ENCODE measurements at regions not wholly inside any gene's neighbourhood (a gene's known extent, or its start where the extent isn't known, plus 50 kb on each side); places are given as distances from the start of the nearest gene placed in this dataset.
"Not testable (repeated sequence)": the region's sequence is repeated elsewhere in the genome, so short reads cannot be mapped to it uniquely, and the experiment has no call there.

DNA sequence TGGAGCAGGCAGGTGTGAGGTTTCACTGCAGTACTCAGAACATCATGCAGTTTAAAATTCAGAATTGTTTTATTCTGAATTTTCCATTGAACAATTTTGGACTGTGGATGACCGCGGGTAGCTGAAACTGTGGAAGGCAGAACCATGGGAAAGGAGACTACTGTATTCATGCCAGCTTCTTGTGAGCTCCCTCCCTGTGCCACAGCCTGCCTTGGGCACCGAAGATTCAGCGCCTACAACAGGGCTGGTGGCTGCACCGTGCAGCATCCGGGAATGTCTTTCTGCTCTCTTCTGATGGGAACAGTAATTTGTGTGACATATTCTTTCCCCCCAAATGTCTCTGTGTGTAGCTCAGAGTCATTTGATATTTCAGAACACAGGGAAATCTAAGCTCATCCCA is 118.5 kb upstream of the NKX1-1 start:
- no peak for DNase-seq

DNA sequence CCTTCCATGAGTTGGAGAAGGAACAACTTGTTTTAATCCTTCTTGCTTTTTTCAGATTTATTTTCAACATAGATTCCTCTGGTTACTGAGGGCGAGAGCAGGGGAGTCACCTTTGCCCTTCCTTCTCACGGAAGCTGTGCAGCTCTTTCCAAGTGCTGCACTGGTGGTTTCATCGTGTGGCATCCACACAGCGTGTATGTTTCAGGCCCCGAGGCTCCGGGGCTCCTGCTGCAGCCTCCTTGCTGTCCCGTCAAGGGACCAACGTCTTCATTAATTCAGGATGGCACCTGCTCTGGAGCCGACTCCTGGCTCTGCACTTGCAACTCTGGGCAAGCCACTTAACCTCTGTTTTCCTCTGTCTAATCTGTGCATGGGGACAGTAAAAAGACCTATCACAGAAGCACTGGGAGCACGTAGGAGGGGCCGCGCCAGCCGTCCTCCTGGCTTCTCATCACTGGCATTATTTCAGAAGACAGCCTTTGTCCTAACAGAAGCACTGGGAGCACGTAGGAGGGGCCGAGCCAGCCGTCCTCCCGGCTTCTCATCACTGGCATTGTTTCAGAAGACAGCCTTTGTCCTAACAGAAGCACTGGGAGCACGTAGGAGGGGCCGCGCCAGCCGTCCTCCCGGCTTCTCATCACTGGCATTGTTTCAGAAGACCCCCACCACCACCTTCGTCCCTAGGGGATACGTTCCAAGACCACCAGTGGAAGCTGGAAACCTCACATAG is 117.8 kb upstream of the NKX1-1 start:
- no peak for DNase-seq

DNA sequence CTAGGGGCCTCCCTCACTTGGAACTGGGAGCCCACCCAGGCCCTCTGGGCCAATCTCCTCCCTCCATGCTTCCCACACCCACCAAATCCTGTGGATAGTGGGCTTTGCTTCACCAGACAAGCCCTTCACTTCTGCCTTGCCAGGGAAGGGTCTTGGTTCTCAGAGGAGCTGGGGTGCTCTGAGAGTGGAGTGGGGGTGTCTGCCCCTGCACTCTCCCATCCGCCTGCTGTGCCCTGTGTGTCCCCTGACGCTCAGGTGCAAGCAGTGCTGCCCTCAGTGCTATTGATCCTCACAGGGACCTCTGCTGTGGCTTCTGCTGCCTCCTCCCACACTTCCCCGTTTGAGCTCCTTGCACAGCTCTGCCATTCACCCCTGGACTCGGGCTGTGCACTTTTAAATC is 117.3 kb upstream of the NKX1-1 start:
- no peak for DNase-seq

DNA sequence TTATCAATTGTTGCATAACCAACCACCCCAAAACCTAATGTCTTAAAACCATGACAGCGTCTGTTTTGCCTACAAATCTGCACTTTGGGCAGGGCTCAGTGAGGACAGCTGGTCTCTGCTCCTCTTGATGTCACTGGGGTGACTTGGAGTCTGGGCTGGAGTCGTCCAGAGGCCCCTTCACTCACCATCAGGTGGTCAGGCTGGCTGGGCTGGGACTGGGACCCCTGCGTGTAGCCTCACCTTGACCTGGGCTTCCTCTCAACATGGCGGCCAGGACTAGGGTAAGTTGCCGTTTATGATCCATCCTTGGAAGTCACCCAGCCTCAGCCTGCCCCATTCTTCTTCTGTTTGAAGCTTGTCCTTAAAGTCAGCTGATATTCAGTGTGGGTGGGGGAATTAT is 116.8 kb upstream of the NKX1-1 start:
- no peak for DNase-seq

DNA sequence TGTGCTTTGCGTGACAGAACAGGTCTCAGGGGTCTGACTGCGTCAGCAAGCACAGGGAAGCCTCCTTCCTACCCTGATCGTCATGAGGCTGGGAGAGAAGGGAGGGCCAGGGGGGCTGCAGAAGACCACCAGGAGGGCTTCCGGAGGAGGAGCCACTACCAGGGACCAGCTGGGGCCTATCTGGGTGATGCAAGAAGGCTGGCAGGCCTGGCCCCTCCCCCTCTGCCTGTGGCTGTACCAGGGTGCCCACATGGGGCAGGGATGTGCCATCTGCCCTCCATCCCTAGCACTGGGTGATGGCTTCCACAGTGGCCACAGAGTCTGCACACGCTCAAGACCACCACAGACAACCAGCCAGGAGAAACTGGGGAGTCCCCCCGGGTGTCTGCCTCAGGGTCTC is 116.4 kb upstream of the NKX1-1 start:
- DNase-seq: no peak

DNA sequence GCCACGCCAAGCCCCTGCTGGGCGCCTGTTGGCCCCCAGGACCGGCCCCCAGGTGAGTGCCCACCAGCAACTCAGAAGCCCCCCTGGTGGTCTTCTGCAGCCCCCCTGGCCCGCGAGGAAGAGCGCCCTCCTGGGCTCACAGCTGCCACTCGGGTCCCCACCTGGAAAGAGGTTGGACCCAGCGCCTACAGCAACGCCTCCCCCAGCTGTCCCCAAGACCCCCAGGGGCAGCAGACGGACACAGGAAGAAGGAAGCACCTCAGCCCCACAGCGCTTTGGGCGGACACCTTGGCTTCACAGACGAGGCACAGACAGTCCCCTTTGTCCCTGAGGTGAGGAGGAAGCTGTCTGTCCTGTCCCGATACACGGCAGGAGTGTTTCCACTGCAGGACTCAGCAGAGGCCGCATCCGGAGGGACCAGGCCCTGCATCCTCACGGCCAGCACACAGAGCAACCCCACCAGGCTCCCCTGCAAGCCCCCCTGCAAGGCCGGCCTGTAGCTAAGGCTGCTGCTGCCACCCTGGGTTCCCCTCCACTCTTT is 115.6 kb upstream of the NKX1-1 start:
- DNase-seq: no peak

DNA sequence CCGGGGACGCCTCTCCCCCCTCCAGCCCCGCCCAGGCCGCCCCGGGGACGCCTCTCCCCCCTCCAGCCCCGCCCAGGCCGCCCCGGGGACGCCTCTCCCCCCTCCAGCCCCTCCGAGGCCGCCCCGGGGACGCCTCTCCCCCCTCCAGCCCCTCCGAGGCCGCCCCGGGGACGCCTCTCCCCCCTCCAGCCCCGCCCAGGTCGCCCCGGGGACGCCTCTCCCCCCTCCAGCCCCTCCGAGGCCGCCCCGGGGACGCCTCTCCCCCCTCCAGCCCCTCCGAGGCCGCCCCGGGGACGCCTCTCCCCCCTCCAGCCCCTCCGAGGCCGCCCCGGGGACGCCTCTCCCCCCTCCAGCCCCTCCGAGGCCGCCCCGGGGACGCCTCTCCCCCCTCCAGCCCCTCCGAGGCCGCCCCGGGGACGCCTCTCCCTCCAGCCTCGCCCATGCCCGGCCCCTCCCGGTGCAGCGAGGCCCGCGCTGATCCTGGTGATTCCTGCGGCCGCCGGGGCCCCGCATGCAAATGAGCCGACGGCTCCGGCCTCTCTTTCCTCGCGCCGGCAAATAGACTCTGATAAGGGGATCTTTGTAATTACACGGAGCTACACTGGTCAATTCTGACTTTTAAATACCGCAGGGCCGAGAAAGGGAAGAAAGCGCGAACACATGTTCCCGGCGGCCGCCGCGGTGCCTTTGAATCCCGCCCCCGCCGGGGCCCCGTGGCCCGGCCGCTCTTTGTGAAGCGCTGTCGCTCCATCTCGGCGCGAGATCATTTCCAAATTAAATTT is 114.7 kb upstream of the NKX1-1 start:
- not testable (repeated sequence) for DNase-seq

DNA sequence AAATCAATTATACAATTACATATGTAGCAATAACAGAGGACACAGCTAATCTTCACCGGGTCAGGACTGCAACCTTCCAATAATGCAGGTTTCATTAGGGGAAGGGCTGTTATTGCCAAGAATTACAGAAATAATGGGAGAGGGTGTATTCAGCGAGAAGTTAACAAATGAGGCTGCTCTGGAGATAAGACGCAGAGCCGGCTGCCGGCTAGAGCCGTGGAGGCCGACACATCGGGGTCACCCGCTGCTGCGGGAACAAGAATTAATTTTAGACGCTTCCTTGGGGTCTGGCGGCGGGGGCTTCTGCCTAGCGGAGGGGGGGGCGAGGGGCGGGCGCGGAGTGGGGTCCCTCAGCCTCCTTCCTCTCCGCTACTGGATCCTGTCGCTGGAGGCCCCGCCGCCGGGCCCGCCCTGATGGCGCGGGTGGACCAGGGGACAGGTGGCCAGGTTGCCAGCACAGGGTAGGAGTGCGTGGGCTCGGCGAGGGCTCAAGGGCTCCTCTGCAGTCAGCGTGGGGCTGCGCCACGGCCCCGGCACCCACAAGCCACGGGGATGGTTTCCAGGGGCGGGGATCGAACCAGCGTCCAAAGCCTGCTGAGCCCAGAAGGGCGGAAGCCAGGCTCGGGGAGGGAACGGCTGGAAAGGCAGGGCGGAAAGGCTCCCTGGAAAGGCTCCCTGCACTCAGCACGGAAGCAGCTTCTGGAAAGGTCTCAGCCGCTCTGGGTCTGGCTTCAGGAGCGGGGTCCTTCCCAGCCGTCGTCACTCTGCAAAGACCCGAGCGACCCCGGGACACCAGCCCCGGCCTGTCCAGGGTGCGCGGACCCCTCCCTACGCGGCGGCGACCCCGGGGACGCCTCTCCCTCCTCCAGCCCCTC is 113.8 kb upstream of the NKX1-1 start:
- DNase-seq: no peak

DNA sequence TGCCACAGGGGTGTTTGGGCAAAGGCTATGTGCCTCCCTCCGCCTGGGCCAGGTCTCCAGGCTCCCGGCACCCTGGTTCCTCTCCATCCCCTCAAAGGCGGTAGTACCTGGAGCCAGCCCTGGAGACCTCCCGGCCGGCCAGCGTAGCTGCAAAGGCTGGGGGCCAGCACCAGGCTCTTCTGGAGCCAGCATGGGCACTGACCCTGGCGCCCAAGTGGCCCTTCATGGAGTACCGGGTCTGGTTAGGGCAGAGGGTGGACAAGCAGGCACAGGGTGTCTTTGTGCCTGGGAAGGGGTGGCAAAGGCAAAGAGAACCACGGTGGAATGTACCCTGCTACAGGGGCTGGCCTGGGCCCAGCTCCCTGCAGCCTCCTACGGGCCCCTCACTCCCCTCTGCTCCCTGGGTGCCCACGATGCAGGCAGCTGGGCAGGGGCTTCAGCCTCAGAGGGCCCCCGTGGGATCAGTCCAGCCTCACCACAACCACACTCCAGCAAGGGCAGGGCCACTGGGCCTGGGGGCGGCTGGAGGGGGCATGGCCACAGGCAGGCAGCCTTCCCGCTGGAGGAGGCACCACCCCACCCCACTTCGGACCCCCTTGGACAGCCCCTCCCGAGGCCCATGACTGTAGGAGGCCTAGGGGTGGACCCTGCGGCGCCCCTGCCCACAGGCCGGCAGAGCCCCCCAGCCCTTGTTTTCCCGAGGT is 112.9 kb upstream of the NKX1-1 start:
- DNase-seq: no peak

DNA sequence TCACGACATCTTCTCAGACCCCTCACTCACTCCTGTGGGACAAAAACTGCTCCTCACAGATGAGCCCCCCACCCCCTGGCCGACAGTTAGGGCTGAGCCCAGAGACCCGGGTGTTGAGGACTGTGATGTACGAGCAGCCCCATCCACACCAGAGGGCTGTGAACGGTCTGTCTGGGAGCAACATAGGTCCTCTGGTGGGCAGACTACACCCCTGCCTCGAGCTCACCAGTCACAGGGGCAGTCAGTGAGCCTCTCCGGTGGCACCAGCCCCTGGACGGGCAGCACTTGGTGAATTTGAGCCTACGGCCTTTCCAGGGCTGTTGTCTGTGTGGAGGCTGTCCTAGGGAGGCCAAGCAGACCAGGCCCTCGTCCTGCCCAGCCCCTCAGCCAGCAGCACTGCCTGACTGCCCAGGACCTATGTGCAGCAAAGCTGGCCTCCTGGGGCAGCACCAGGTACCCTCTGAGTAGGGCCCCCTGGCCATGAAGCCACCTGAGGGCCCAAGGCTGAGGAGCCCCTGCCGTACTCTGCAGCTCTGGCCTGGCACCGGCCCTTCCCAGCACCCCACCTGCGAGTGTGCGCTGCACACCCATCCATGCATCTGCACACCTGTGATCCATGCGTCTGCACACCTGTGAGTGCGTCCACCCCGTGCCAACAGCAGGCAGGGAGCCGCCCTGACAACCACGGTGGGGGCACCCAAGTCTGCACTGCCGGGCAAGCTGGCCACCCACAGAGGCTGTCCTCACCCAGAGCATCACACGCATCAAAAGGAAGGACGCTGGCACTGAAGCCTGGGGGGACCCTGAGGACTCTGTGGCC is 111.6 kb upstream of the NKX1-1 start:
- no peak for DNase-seq

DNA sequence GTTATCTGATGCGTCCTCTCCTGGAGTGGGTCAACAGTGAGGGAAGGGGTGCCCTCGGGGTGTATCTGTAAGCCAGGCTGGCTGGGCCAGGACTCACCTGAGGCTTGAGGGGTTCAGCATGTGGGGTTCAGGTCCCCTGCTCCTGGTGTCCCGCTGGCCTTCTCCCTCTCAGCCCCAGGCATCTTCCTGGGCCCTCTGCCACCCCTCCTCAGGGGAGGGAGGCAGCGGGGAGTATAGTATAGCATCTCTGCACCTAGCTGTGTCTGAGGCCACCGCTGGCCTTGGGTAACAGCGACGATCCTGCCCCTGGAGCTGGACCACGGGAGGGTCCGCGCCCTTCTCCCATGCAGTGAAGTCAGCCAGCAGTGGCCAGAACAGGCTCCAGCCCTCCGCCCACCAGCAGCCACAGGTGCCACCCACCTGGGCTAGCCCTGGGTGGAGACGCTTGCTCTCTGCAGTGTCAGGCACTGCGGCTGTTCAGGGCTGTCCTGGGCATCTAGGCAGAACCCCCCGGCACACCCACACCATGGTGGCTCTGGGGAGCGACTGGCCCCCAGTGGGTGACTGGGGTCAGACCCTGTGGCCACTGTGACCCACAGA is 110.7 kb upstream of the NKX1-1 start:
- DNase-seq: no peak

DNA sequence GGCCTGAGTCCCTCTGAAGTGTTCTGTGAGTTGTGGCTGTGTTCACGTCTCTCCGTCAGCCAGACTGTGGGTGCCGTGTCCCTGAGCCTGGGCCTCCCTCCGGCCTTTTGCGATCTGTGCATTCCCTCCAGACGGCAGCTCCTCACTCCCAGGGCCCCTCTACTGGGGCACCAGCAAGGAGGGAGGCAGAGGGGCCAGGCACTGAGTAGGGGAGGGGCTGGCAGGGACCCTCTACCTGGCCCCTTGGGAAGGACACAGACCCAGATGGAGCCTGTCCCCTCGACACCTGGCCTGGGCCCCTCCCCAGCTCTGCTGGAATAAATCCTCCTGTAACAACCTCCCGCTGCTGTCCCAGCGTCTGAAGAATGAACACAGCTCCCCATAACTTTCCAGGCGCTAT is 110.0 kb upstream of the NKX1-1 start:
- no peak for DNase-seq

DNA sequence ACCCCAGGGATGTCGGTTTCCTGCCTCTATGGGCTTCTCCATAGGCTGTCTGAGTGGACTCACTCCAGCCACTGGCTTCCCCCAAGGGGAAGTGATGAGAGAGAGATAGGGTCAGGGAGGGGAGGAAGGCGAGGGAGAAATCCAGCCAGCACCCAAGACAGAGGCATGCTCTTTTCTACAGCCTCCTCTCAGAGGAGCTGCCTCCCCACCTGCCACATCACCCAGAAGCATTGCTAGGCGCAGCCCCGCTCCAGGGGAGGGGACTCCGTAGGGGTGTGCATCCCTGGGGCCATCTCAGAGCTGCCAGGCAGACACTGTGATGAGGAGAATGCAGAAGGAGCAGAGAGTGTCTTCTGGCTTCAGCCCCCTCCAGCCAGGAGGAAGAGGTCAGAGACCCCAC is 109.5 kb upstream of the NKX1-1 start:
- no peak for DNase-seq

DNA sequence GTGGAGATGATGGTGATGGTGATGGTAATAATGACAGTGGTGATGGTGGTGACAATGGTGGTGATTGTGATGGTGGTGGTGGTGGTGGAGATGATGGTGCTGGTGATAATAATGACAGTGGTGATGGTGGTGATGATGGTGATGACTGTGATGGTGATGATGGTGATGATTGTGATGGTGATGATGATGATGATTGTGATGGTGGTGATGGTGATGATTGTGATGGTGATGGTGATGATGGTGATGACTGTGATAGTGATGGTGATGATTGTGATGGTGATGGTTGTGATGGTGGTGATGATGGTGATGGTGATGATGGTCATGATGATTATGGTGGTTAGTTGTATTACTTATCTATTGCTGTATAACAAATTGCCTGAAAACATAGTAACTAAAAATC is 108.9 kb upstream of the NKX1-1 start:
- DNase-seq: no peak

DNA sequence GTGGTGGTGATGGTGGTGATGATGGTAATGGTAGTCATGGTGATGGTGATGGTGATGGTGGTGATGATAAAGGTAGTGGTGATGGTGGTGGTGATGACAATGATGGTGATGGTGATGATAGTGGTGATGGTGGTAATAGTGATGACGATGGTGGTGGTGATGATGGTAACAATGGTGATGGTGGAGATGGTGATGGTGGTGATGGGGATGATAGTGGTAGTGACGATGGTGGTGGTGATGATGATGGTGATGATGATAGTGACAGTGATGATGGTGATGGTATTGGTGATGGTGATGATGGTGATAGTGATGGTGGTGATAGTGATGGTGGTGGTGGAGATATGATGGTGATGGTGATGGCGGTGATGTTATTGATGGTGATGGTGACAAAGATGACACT is 108.4 kb upstream of the NKX1-1 start:
- no peak for DNase-seq

DNA sequence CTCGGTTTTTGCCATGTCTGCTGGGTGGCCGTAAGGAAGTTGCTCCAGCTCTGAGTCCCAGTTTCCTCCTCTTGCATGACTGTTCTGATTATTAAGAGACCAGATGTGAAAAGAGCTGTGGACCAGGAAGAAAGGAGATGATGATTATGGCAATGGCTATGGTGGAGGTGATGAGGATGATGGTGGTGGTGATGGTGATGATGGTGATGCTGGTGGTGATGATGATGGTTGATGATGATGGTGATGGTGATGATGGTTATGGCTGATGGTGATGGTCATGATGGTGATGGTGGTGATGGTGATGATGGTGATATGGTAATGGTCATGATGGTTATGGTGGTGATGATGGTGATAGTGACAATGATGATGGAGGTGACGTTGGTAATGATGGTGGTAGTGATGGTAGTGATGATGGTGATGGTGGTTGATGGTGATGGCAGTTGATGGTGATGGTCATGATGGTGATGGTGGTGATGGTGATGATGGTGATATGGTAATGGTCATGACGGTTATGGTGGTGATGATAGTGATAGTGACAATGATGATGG is 107.8 kb upstream of the NKX1-1 start:
- no peak for DNase-seq

DNA sequence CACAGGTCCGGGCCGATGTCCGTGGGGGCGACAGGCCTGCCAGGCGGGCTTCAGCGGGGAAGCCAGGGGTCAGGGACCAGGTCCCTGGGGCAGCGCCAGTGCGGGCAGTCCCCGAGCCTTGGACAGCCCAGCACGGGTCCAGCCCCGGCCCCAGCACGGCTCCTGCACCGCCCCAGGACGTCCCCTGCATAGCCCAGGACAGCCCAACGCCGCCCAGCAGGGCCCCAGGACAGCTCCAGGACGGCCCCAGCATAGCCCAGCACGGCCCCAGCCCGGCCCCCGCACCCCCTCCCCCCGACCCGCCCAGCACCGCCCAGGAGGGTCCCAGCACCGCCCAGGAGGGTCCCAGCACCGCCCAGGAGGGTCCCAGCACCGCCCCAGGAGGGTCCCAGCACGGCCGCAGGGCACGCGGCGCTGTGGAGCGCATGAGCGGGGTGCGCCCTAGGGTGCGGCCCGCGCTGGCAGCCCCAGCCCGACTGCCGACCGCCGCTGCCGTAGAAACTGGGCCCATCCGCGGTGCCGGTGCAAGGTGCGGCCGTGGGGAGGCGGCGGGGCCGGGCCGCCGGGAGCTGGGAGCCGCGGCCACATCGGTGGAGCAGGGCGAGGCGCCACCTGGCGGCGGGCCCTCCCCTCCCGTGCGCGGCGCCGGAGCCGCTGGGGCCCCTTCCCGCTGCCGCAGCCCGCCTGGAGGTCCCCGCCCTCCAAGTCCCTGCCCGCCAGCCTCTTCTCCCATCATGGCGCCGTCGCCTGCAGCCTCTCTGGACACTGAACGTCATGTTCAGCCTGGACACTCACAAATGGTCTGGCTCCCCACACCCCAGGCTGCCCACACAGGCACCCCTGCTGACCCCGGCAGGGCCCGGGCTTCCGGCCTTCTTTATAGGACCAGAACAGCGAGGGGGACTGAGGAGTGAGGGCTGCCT is 106.8 kb upstream of the NKX1-1 start:
- no peak for DNase-seq

DNA sequence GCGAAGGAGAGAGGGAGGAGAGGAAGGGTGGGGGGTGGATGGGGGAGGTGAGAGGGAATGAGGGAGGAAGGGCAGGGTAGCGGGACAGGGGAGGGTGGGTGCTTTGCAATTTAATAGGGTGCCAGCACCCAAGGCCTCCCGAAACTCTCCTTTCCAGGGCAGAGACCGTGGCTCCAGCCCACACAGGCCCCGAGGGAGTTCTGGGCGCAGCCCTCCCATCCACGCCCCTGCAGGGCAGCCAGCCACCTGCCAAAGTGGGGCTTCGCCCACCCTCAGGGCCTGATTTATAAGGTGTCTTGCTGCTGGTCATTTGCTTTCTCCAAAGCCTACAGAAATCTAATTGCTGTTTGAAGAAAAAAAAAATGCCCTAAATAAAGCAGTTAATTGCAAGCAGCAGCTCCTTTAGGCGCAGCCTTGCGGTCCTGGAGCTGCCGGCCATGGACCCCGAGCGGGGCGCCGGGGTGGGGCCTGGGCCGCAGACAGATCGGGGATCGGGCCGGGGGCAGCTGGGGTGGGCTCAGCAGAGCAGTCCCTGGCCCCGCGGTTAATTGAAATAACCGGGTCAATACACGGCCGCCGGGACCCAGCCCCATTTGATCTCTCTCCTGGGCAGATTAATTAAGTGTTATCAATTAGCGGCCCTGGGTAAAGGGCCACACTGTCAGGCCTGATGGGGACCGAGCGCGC is 106.0 kb upstream of the NKX1-1 start:
- DNase-seq: no peak

Measured in skin of body (tissue), 1 donor.